CD4-positive, alpha-beta T cell treated with Interleukin-1 beta for 1 hour (primary cell): ENCODE measurements at regions not wholly inside any gene's neighbourhood (a gene's known extent, or its start where the extent isn't known, plus 50 kb on each side); places are given as distances from the start of the nearest gene placed in this dataset.

Experiments used
- DNase-seq, 2 donors: peaks; one replicate each; pipeline ENCODE4 v3.0.0-alpha.2; 2020 to 2022

DNA sequence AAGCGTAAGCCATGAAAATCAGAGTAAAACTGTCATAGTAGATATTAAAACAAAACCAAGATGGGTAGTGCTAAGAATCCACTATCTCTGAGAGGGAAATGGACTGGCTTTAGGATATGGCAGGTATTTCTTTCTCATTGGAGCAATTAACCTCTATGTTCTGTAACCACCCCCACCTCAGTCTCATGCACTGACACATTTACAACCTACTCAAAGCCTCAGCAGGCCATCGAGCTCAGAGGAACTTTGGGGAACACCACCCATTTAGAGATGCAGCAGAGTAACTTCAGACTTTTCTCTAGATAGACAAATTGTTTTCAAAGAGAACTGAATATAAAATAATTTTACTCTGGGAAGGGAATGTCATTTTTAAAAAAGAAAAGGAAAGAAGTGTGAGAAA is 615.8 kb upstream of the ZFHX3 start:
- no peak for DNase-seq

DNA sequence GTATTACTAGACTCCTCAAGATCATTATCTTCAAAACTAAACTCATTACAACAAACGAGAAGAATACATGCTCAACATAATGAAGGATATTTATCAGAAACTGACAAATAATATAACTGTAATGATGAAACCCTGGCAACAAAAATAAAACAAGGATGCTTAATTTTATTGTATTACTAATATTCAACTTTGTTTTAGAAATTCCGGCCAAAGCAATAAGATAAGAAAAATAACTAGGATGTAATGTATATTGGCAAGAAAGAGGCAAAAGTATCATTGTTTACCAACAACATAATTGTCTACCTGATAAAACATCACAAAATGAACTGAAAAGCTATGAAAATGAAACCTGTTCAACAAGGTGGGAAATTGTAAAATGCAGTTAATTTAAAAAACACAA is 588.3 kb upstream of the ZFHX3 start:
- DNase-seq, result no peak

DNA sequence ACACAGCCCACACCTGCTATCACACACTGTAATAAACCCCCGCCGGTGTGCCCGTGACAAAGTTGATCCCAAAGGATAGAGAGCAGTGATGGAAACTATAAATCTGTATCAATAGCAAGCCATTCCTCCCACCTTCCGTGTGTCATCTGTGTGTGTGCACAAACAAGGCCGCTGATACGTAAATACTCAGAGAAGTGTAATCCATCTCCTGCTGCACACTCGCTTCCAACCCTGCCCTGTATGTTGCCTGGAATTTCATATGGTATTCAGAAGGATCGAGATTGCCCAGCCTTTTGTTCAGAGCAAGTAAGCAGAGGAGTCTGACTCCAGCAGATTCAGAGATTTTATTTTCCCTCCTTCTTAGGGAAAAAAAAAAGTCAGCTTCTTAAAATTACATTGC is 581.1 kb upstream of the ZFHX3 start:
- no peak for DNase-seq

DNA sequence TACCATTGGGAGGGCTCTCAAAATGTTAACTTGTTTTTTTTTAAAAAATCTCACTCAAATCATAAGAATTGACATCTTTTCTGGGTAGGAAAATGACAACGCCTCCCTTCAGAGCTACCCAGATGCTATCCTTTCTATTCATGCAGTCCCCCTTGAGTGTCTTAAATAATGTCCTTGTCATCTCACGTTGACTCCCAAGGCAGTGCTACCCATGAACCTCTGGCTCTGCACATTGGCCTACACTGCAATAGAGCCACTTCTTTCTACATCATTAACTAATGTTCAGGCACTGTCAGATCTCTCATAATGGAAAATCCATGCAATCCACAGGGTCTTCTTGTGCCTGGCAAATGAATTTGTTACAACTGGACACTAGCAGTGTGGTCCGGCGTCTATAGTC is 569.8 kb upstream of the ZFHX3 start:
- DNase-seq, result no peak

DNA sequence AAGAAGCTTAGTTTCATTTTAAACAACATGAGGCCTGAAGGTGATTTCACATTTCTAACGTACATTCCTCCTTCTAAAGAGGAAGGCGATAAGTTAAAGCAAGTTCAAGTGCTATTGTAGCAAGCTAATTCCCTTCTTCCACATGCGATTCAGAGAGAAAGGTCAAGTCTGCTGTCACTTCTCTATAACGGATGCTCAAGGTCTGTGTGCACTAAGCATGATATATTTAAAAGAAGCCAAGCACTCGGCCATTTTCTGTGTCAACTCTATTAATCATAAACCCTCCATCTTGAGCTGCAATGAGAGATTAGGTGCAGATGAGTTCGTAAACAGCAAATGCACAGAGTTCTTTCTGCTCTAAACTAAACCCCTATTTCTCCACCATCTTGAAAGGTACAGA is 568.8 kb upstream of the ZFHX3 start:
- DNase-seq, result no peak

DNA sequence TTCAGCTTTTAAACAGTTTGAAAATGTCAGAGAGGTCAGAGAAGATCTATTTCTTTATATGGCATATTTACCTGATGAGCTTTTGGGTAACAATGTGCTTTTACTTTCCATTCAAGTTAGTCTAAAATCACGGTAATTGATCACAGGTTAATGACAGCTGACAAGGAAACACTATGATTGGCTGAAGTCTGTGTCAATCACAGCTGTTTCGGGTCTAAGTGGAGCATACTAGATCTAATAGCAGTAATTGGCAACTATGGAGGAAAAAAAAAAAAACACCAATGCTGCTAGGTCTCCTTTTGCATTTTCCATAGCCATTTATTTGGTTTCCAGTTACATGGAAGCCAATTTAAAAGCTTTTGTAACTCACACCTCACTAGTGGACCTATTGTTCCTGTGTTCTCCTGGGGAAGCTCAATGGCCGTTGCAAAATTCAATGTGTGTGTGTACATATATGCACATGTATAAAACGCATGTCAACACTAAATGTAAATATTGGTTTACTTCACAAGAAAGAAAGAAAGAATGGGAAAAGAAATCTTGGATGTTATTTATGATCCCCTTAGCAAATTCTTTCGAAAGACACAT is 568.3 kb upstream of the ZFHX3 start:
- no peak for DNase-seq

DNA sequence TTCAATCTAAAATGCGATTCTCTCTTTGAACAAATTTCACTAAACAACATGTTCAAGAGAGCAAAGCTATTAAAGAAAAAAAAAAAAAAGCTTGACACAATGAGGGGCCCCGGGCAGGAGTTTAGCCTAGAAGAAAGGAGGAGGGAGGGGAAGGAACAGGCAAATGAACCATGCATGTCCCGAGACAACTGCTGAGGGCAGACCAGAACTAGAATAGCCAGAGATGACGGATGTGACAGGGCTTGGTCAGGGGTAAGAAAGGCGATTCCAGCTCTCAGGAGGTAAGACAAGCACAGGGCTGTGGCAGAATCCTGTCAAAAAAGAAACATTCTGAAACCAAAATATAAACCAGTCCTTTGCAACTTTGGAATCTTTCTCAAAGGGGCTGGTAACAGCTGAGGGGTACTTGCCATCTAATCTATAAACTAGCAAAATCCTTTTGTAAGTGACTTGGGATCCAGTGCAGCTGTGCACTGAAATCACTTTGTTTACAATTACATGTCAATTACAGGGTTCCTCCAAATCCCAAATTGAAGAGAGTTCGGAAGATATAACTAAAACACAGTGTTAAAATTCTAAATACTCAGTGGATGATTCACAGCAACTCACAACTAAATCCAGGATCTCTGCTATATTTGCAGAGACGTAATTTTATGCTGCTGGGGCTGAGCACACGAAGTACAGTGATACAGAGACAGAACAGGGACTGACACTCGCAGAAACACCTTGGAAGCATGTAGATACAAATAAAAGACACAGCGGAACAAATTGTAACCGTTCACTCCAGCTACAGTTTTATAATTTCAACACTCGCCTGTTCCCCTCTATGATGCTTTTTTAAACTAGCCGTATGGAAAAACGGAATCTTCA is 567.4 kb upstream of the ZFHX3 start:
- no peak for DNase-seq

DNA sequence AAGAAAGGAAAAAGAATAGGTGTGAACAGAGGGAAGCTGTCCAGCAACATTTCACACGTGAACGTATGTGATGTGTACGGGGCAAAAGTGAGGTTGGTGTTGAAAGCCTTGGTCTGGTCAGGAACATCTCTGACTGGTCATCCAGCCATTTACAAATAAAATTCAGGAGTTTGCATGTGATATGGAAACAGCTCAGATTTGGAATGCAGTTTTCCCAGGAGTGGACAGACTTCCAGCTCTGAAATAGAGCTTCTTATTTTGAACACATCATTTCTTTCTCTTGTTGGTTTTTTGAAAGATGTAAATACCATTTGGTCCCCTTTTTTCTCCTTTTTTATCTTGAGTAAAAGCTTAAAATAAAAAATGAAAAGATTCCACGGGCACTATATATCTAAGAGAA is 566.2 kb upstream of the ZFHX3 start:
- DNase-seq, result no peak

DNA sequence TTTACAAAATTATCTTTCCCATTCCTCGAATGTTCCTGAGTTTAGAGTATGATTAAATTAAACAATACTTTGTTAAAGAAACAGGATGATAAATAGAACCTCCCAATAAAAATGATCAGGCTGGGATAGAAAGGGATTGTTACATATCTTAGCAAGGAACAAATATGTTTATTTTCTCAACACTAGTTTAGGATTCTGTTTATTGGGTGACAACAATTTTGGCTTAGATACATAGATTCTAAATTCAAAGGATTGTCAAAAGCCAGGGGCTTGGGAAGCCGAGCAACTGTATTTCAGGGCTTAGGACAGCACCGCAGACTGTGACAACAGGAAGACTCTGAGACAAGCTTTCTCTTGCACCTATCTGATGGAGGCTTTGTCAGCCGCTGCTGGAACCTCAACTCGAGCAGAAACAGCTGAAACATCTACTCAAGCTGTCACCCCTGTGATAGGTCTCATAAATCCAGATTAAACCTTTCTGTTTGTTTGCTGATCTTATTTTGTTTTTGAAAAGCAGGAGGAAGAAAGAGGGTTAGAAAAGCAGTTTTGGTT is 562.8 kb upstream of the ZFHX3 start:
- no peak for DNase-seq

DNA sequence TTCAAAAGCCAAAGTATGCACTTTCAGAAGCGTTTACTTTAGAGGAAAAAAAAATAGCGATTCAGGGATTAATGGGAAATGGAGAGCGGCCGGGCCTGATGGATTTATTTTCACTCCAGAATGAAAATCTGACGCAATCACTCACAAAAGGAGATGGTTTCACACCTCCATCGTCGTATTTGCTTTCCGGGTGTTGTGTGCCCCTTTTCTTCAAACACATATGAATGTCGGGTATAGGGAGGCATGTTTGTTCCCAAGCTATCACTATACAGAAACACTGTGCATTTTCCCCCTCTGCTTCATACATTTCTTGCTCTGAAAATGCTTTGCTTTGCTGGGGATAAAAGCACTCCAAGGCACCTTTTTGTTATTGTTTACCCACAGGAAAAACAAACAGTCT is 562.2 kb upstream of the ZFHX3 start:
- DNase-seq, result no peak

DNA sequence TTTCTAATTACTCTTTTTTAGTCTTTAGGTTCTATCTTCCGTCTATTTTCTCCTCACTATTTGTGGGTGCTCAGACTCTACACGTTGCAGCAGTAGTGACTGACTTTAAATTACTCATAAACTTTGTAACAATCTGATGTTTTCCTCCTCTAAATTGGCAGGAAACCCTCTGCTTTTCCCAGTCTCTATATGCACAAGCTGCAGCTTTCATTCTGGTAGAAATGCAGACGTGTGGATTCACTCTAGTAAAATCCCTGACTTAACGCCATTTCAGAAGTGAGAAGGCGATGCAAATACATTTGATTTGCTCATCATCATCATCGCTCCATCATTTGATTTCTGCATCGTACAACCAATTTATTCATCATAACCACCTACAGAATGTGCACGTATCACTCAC is 561.0 kb upstream of the ZFHX3 start:
- DNase-seq, result no peak

DNA sequence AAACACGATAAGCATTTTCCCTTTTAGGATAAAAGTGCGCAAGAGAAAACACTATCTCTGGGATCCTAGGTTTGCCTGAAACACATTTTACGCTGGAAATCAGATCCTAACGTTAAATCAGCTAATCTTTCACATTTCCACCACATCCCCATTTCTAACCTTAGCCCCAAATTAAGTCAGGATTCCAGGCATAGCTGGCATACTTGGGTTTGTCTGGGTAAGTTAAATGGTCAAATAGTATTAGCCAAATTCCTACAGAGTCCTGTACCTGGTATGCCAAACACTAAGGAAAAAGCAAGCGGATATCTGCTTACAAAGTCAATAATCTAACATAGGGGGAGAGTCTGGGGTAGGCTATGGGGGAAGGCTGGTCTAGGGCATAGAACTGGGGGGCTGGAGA is 557.4 kb upstream of the ZFHX3 start:
- no peak for DNase-seq

DNA sequence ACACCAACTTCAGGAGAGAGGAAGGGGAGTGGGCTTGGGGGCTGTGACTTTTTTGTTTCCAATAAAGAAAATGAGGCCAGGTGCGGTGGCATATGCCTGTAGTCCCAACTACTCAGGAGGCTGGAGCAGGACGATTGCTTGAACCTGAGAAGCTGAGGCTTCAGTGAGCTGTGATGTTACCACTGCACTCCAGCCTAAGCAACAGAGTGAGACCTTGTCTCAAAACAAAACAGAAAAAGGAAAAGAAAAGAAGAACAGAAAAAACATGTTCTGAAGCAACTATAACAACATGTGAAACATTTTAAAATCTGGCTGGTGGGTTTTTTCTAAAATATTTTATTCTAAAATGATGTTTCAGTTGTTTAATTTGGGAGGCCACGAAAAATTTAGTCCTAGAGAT is 554.0 kb upstream of the ZFHX3 start:
- no peak for DNase-seq

DNA sequence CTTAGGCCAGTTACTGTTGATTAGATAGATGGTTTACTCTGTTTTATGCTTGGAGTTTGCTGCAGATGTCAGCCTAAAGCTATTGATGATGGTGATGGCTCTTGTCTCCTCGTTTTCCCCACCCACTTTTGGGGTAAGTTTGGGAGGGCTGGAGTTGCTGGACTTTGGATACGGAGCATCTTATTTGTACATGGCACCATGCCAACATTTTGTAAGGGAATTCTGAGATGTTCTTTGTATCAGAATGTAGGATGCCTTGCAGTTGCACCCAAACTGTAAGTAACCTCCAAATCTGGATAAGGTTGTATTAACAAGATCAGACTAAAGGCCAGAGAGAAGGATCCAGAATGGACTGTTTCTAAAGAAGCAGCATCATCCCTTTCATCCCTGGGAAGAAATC is 551.9 kb upstream of the ZFHX3 start:
- DNase-seq, result no peak

DNA sequence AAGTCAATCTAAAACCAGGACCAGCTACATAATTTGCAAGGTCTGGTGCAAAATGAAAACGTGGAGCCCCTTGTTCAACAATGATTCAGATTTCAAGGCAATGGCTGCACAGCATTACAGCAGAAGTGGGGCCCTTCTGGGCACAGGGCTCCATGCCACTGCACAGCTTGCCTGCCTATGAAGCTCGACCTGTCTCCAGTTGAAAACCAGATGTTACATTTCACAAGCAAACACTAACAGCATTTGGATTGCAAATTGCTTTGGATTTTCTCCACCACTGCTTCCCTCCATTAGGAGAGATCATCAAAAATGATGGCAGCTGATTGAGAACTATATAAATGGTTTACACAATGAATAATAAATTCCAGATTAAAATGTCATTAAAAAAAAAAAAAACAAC is 551.4 kb upstream of the ZFHX3 start:
- no peak for DNase-seq

DNA sequence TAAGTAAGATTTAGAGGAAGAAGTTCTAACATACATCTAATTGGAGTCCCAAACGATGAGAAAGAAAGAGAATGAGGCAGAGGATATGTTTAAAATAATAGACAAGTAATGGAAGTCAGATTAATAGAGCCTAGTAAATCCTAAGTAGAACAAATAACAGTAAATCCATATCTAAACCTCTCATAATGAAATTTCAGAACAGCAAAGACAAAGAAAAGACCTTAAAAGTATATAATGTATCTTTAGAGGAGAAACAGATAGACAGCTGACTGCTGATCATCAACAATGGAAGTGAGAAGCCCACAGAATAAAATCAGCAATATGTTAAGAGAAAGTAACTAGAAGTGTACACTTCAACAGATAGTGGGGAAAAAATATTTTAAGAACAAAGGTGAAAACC is 536.2 kb upstream of the ZFHX3 start:
- DNase-seq, result no peak

DNA sequence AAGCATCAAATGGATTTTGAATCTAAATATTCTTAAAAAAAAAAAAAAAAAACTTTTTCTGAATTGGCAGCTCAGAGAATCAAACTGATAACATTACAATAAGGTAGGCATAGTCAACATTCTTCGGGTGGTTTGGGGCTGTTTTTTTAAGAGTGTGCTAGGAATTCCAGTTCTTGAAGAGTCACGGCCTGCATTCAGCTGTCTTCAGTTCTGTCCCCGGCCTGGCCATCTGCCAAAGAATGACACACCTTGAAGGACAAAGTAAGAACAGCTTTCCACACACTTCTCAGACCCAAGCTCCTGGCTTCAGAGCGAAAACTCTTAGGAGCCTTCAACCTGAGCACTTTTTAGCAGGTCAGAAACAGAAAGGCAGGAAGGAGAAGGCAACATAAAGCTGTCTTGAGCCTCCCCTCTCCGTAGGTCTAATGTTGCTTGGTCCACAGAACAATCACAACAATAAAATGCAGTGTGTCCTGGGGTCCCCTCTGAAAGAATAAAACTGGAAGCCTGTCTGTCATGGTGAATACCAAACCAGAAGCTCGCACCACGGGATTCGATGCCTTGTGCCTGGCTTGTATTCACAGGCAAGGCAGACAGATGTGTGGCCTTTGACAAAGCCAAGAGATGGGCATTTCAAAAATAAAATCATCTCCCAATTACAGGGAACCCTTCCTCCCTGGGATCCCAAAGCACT is 524.4 kb upstream of the ZFHX3 start:
- DNase-seq, result no peak

DNA sequence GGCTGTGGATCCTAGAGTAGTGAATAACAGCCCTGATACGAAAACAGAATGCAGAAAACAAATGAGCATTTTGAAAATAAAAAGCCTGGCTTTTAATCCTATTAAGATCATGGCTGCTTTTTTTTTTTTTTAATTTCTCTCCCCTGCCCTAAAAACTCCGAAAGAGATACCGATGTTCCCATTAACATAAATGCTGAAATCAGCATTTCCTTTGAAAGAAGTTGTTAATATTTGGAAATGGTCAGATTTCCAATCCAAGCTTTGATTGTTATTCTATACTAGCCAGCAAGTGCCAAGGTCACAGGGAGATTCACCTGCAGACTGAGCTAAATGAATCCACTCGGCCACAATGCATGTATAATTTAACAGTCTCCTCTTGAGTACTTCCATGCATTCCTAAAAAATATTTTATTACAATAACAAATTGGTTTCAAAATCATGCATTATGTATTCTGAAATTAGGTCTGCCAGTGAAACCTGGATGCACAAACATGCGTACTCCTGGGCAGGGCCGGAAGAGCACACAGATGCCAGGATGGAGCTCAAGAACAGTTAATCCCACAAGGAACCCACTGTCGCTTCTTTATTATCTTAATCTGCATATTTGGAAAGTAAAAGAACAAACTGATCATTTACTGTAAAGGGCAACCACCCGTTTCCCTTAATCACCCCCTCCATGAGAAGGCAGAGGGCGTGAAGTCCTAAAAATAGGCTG is 521.5 kb upstream of the ZFHX3 start:
- no peak for DNase-seq

DNA sequence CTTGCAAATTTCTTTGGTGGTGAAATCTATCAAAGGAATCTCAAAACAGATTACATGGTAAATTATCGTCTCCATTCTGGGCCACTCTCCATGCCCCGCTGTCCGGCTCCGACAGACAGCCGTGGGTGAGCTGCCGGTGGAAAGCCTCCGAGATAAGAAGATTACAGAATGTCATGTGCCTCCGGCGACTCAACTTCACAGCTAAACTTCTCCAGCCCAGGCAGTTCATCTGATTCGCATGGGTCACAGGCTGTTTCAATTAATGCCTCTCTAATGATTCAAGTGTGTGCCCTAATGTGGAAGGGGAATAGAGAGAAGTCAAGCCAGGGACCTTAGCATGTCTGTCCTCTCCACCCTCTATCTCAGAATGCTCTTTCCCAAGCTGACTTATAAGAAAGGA is 520.8 kb upstream of the ZFHX3 start:
- DNase-seq, result no peak

DNA sequence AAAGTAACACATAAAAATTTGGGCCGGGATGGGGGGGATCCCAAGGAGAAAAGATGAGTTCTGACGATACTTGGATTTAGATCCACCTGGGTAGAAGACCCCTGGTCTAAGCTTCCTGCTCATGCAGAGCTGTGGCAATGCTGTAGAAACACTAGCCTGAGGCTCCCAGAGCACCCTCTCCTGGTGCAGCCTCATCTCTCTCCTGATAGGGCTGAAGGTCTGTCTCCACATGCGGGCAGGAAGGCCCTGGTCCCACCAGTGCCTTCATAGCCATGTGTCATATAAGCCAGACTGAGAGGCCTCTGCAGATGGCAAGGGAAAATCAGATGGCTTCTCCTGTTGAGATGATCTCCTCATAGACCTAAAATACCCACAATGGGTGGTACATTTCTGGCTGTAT is 518.0 kb upstream of the ZFHX3 start:
- DNase-seq, result no peak

DNA sequence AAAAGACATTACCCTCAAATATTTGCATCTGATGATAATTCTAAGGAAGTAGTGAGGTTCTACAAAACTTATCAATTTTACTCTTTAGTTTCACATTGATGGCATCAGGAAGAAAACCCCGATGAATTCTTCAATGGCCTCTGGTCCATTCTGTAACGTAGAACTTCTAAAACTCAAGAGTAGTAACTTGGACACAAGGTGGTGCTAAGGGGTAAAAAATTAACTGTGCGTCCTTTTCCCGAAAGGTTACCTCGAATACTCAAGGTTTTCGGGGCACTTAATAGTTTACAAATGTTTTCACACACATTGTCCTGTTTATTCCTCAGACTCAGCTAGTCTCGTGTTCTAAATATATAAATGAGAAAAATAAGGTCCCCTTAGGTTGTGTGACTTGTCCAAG is 517.3 kb upstream of the ZFHX3 start:
- DNase-seq, result no peak

DNA sequence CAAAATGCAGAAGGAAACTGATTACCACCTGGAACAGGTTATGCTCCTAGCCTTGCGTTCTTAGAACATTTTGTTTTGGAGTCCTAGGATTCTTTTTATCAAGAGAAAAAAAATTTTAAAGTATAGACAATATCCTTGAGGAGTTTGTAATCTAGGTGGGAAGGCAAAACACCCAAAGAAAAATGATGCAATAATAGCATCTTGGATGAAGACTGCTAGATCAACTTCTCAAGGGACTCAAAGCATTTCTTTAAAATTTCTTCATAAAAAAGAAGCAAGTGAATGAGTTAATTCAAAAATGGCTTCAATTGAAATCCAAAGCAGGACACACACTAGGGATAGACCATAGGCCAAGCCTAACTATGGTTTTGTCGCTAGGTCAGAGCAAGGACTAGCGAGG is 515.8 kb upstream of the ZFHX3 start:
- no peak for DNase-seq

DNA sequence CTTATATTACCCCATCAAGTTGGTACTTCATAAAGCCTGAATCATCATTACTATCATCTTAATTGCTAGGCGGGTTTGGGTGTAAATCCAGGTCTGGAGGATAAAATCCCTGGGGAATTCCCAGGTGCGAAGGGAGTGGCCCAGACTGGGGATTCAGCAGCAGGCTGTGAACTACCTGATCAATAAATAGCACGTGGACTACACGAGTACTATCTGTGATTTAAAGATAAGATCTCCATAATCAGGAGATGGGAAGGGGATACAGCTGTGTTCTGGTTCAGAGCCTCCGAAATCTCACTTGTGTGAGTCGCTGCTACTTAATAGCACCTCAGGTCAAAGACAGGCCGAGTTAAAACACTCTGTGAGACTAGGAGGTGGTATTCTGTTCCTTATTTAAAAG is 512.6 kb upstream of the ZFHX3 start:
- DNase-seq, result no peak
